SW480 (cell line): ENCODE measurements at regions not wholly inside any gene's neighbourhood (a gene's known extent, or its start where the extent isn't known, plus 50 kb on each side); places are given as distances from the start of the nearest gene placed in this dataset.
A peak's percentile ranks its signal among the peaks of the same experiment; 100 is the strongest.

Source experiments
- DNase-seq: peaks from one replicate; pipeline ENCODE4 v3.0.0-alpha.2; 2016; ENCODE audit warnings: low spot score

DNA sequence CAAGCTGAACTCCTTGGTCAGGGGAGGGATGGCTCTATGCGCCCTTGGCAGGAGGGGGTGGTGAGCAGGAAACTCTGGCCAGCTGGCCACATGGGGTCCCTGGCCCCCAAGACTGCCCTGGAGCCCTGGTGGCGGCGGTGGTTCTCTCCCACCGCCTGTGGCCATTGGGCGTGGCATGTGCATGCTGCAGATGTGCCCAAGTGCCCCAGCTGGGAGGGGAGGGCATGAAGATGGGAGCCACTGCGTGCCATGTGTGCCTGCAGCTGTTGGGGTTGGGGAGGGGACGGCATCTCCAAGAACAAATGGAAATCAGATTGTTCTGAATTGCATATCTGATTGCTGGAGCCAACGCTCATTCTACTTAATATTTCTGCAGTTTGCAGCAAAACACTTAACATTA, 115.7 kb upstream of the IGF1 start:
- no peak for DNase-seq

- no peak for DNase-seq
These were observed 115.0 kb upstream of the IGF1 start for GRCh38 chr12:102595315-102595714.

DNA sequence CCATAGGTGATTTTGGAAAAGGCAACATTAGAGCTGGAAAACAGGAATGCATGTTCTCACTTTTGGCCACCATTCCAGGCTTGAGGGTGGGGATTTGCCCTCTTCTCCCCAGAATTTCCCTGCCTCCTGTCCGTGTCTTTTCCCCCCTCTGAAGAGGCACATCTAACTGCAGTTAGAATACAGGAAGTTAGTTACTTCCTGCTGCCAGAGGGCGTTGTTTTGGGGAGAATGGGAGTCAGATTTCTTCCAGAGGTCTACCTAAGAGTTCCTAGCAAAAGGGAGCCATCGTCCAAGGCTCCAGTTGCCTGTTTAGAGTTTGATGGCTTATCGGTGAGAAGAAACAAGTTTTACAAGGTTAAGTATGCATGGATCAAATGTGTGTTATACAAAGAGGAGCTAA, 112.8 kb upstream of the IGF1 start:
- no peak for DNase-seq

DNA sequence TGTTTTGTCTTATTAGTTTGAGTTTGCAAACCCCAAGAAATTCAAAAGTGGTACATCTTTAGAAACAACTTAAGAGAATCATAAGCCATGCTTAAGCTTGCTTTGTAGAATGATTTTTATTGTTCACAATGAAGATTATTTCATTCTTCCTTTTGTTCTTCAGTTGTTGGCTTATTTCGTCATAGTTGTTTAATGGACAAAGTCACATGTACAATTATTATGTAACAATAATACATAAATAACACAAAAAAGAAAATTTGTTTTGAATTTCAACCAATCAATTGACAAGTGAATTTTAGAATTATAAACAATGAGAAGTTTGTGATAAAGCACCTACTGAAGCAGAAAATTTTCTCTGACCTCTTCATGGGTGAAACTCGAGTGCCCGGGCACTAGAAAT, 111.8 kb upstream of the IGF1 start:
- no peak for DNase-seq

GRCh38 chr12:102573237-102573636, 92.9 kb upstream of the IGF1 start:
- DNase-seq = no peak

- no peak for DNase-seq
These were observed 91.5 kb upstream of the IGF1 start for GRCh38 chr12:102571889-102572288.

DNA sequence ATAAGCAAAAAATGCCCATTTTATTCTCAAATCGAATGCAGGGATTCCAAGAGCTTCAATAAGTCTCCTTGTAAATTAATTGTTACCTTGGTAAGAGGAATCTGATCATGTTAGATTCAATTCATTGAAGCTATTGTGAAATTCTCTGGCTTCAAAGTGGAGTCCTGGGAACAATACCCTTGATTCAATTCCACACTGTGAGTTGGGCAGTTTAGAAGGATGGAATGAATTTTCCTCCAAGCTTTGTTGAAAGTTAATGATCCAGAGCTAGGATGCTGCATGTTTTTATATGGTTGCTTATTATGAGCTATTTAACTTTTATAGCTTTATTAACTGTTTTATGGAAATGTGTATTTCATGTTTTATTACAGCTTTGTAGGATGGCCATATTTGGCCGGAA, 89.9 kb upstream of the IGF1 start:
- no peak for DNase-seq

GRCh38 chr12:102569803-102570202, 89.4 kb upstream of the IGF1 start:
- DNase-seq = no peak

GRCh38 chr12:102568276-102568675, 87.9 kb upstream of the IGF1 start:
- DNase-seq = no peak

GRCh38 chr12:102567031-102567985, 86.9 kb upstream of the IGF1 start:
- peak; percentile 42 for DNase-seq

DNA sequence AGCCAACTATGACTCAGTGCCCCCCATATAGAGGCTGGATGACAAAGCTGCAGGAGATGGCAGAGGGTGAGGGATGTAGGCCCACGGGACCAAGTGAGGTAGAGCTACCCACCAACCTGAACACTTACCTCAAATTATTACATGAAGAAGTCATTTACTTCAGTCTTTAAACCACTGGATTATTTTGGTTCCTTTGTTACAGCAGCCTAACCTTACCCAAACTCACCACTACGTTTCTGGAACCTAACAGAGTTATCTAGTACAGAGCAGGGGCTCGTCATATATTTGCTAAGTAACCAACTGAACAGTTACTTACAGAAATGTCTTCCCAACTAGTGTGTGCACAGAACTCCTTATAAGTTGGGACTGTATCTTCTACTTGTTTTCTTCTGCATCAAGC, 85.2 kb upstream of the IGF1 start:
- no peak for DNase-seq

GRCh38 chr12:102564026-102564425, 83.7 kb upstream of the IGF1 start:
- no peak for DNase-seq

DNA sequence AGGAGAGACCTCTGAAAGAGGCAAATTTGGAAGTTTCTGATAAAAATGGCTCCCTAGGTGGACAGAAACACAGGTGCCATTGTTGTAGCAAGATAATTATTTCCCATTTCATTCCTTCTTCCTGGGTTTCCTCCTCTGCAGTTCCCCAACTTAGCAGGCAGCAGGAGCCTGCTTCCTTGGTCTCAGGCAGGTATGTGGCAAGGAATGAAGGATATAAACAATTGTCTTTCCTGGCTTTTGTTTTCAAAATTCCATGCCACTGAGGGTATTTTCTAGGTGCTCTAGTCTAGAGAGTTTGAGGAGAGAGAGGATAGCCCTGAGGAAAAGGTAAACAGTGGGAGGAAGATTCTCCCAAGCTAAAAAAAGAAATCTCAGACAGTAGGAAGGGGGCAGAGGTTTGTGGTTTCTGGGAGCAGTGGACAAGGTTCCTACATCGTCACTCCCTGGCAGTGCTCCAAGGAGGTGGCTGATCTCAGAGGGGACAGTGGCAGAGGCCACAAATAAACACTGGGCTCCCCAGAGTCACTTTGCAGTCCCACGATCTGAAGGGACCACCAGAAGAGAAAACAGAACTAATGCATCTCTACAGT, 82.6 kb upstream of the IGF1 start:
- no peak for DNase-seq

DNA sequence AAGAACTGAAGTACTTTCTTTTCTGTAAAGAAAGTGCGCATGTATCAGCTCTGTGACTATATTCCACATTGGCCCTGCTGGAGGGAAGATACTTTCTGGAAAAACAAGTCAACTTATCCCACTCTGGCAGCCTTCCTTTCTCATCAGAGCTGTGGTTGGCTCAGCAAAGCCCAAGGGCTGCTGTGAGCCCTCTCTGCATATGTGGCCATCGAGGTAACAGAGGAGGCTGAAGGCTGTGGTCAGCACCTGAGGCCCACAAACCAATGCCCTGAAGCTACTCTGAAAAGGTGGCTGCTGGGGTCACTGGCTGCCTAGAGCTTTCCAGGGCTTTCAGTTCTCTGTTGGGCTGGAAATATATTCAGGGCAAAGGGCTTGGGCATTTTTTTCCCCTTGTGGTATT, 70.8 kb upstream of the IGF1 start:
- DNase-seq = no peak

- DNase-seq = no peak
These were observed 69.3 kb upstream of the IGF1 start for GRCh38 chr12:102549691-102550090.

- no peak for DNase-seq
These were observed 68.2 kb upstream of the IGF1 start for GRCh38 chr12:102548543-102548942.

DNA sequence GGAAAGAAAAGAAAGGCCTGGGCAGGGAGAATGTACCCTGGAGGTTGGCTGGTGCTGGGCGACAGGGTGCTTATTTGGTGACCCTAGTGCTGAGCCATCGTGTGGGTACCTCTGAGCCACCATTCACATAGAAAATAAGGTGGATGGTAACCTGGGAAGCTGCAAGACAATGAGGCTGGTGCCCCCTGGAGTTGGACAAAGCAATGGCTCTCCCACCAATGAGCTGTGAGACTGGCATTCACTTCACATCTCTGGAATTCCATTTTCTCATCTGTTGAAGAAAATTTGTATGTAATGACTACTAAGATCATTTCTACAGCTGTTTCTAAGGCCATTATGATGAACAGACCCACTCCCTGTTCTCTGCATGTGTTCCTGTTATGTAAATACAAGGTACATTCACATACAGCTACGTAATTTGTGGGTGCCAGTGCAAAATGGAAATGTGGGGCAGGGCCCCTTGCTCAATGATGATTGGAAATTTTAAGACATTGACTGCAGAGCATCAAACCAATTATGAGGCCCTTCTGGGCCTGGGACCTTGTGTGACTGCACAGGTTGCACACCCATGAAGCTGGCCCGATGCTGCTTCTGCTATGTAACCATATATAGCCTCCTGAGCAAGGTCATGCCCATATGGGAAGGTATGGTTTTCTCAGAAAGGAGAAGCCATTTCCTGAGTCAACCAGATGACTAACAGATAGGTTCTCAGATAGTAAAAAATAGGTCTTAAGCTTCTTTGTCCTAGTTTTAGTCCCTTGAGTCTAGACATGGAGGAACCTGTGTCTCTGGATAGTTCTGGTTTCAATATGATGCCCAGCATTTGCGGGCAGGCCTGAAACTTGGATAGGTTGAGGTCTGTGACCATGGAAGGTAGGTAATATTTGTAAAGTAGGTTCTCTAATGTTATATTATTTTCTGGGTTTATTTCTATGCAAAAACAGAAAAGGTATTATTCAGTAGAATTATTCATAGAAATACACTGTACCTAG, 63.4 kb upstream of the IGF1 start:
- no peak for DNase-seq

- no peak for DNase-seq
These were observed 62.6 kb upstream of the IGF1 start for GRCh38 chr12:102542816-102543440.

- DNase-seq = no peak
These were observed 60.5 kb upstream of the IGF1 start for GRCh38 chr12:102540815-102541385.

- DNase-seq = peak; percentile 37
These were observed 59.5 kb upstream of the IGF1 start for GRCh38 chr12:102539651-102540553.

DNA sequence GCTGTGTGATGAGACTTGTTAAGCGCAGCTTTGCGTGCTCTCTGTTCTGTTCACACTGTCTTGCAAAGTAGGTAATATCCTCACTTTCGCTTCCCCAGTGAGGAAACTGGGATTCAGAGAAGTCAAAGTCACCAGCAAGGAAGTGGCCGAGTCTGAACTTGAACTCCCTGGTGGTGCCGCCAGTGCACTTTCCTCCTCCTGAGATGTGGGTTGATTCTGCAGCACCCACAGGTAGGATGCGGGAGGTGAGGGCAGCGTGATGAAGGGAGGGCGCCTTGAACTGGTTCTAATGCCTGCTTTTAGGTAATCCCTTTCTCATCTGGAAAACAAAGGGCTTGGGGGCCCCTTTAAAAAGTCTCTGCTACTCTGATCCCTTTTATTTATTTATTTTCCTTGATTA, 54.9 kb upstream of the IGF1 start:
- no peak for DNase-seq
